ENCODE measurements at regions not wholly inside any gene's neighbourhood (a gene's known extent, or its start where the extent isn't known, plus 50 kb on each side); places are given as distances from the start of the nearest gene placed in this dataset.

GRCh38 chr7:125618516-125618915 is 688.9 kb upstream of the POT1 start:
- TF ChIP-seq CTCF (IDR thresholded peaks at IDR 0.05) = no peak
- TF ChIP-seq POLR2A (IDR thresholded peaks at IDR 0.05) = no peak

All from adrenal gland (tissue), 5 donors.